GM23248 (cell line): ENCODE measurements at regions not wholly inside any gene's neighbourhood (a gene's known extent, or its start where the extent isn't known, plus 50 kb on each side); places are given as distances from the start of the nearest gene placed in this dataset.

Source experiments
- EZH2 ChIP-seq: fragments of 200-600 bp; sonication (generic); IDR thresholded peaks from 2 replicates; pipeline ENCODE4 v1.6.1; 2018; ENCODE audit warnings: antibody characterized with exemption, mild to moderate bottlenecking; ENCODE audit not compliant: insufficient read depth, poor library complexity, severe bottlenecking
- EZH2phosphoT487 ChIP-seq: fragments of 200-600 bp; sonication (generic); IDR thresholded peaks from 2 replicates; pipeline ENCODE4 v1.6.1; 2018; ENCODE audit warnings: antibody characterized with exemption, moderate library complexity, mild to moderate bottlenecking, low read depth; ENCODE audit not compliant: insufficient read depth

GRCh38 chr4:14816623-14817261 lies 185.5 kb upstream of the CPEB2 start:
- TF ChIP-seq EZH2phosphoT487 (no peak), EZH2 (no peak)
